K562 (cell line): ENCODE measurements at regions not wholly inside any gene's neighbourhood (a gene's known extent, or its start where the extent isn't known, plus 50 kb on each side); places are given as distances from the start of the nearest gene placed in this dataset.

Experiments
- HNRNPH1 ChIP-seq: fragments of 200-400 bp; formaldehyde crosslinking; optimal IDR thresholded peaks from 2 replicates; pipeline ENCODE3; 2017; ENCODE audit warnings: low read depth, mild to moderate bottlenecking, low read length, moderate library complexity
- NR4A1 ChIP-seq, 2 experiments: fragments of 250-450 bp in 1 of 2; fragments of 450-650 bp in 1 of 2; sonication (Bioruptor Pico) in 1 of 2; IDR thresholded peaks; 2 replicates each; pipeline versions ENCODE4 v1.4.0 to v1.6.1; 2016 to 2020; ENCODE audit warnings: mild to moderate bottlenecking in 2 of 2, missing compliant biosample characterization in 1 of 2, missing genetic modification characterization in 1 of 2, moderate library complexity in 1 of 2
- RBM15 ChIP-seq: fragments of 200-400 bp; formaldehyde crosslinking; IDR thresholded peaks from 2 replicates; pipeline ENCODE4 v1.6.1; 2018; ENCODE audit warnings: mild to moderate bottlenecking, low read length, moderate library complexity; ENCODE audit not compliant: insufficient read depth
- SPI1 ChIP-seq: IDR thresholded peaks from 2 replicates; pipeline ENCODE4 v1.6.1; 2011; ENCODE audit warnings: low read depth, low read length, control low read depth, borderline replicate concordance
- ZNF3 ChIP-seq: fragments of 250-450 bp; sonication (Bioruptor Pico); IDR thresholded peaks from 2 replicates; pipeline ENCODE4 v1.5.0; 2021; ENCODE audit warnings: mild to moderate bottlenecking, moderate library complexity
- ZNF778 ChIP-seq: fragments of 450-650 bp; formaldehyde crosslinking; IDR thresholded peaks from 2 replicates; pipeline ENCODE4 v1.4.0; 2020; ENCODE audit warnings: mild to moderate bottlenecking, moderate library complexity
- TF ChIP-seq, protein P1 (sequence below): sonication (generic); formaldehyde crosslinking; IDR thresholded peaks from 2 replicates; pipeline ENCODE4 v1.8.1; 2023; ENCODE audit warnings: missing genetic modification reagents, mild to moderate bottlenecking, borderline replicate concordance
- TF ChIP-seq, protein P2 (sequence below): fragments of 450-650 bp; conservative IDR thresholded peaks from 2 replicates; pipeline ENCODE4 v1.6.1; 2016; ENCODE audit warnings: missing genetic modification characterization, low read depth, mild to moderate bottlenecking, control low read depth, missing compliant biosample characterization

DNA sequence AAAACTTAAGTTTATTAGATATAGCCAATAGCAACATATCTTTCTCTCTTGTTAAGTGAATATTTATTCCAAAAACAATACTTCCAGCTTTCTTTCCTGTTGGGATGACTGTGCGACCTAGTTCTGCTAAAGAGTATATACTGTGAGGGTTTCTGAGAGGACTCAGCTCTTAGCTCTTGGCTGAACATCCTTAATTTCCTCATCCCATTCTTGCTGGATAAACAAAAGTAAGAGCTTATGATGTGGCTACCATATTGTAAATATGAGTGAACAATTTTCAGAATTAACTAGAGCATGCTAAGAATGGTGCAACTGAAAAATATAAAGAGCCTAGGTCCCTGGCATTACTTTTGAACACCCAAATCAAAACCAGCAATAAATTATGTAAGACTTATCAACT, 279.5 kb upstream of the GNAI1 start (continued):
- TF ChIP-seq ZNF778 (no peak), SPI1 (no peak), NR4A1 (CRISPR knock-in tag; IDR thresholded peaks at IDR 0.05) (no peak), NR4A1 (tag; IDR thresholded peaks at IDR 0.05) (no peak), RBM15 (no peak), ZNF3 (CRISPR knock-in tag) (no peak), HNRNPH1 (no peak)
- TF ChIP-seq, protein P1, sequence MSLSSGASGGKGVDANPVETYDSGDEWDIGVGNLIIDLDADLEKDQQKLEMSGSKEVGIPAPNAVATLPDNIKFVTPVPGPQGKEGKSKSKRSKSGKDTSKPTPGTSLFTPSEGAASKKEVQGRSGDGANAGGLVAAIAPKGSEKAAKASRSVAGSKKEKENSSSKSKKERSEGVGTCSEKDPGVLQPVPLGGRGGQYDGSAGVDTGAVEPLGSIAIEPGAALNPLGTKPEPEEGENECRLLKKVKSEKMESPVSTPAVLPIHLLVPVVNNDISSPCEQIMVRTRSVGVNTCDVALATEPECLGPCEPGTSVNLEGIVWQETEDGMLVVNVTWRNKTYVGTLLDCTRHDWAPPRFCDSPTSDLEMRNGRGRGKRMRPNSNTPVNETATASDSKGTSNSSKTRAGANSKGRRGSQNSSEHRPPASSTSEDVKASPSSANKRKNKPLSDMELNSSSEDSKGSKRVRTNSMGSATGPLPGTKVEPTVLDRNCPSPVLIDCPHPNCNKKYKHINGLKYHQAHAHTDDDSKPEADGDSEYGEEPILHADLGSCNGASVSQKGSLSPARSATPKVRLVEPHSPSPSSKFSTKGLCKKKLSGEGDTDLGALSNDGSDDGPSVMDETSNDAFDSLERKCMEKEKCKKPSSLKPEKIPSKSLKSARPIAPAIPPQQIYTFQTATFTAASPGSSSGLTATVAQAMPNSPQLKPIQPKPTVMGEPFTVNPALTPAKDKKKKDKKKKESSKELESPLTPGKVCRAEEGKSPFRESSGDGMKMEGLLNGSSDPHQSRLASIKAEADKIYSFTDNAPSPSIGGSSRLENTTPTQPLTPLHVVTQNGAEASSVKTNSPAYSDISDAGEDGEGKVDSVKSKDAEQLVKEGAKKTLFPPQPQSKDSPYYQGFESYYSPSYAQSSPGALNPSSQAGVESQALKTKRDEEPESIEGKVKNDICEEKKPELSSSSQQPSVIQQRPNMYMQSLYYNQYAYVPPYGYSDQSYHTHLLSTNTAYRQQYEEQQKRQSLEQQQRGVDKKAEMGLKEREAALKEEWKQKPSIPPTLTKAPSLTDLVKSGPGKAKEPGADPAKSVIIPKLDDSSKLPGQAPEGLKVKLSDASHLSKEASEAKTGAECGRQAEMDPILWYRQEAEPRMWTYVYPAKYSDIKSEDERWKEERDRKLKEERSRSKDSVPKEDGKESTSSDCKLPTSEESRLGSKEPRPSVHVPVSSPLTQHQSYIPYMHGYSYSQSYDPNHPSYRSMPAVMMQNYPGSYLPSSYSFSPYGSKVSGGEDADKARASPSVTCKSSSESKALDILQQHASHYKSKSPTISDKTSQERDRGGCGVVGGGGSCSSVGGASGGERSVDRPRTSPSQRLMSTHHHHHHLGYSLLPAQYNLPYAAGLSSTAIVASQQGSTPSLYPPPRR (CRISPR knock-in tag), result no peak
- TF ChIP-seq, protein P2, sequence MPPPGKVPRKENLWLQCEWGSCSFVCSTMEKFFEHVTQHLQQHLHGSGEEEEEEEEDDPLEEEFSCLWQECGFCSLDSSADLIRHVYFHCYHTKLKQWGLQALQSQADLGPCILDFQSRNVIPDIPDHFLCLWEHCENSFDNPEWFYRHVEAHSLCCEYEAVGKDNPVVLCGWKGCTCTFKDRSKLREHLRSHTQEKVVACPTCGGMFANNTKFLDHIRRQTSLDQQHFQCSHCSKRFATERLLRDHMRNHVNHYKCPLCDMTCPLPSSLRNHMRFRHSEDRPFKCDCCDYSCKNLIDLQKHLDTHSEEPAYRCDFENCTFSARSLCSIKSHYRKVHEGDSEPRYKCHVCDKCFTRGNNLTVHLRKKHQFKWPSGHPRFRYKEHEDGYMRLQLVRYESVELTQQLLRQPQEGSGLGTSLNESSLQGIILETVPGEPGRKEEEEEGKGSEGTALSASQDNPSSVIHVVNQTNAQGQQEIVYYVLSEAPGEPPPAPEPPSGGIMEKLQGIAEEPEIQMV, result no peak
